Ishikawa (cell line): ENCODE measurements at regions not wholly inside any gene's neighbourhood (a gene's known extent, or its start where the extent isn't known, plus 50 kb on each side); places are given as distances from the start of the nearest gene placed in this dataset.

Experiments used
- CEBPB ChIP-seq: IDR thresholded peaks from 2 replicates; pipeline ENCODE4 v1.6.1; 2012
- CREB1 ChIP-seq: IDR thresholded peaks from 2 replicates; pipeline ENCODE4 v1.6.1; 2012; ENCODE audit warnings: low read depth
- EGR1 ChIP-seq: IDR thresholded peaks from 2 replicates; pipeline ENCODE4 v1.6.1; 2012
- EP300 ChIP-seq: IDR thresholded peaks from 2 replicates; pipeline ENCODE4 v1.6.1; 2012; ENCODE audit warnings: borderline replicate concordance
- FOXM1 ChIP-seq: IDR thresholded peaks from 2 replicates; pipeline ENCODE4 v1.6.1; 2012; ENCODE audit warnings: low read depth, borderline replicate concordance
- NFIC ChIP-seq: IDR thresholded peaks from 2 replicates; pipeline ENCODE4 v1.6.1; 2012
- RAD21 ChIP-seq: IDR thresholded peaks from 2 replicates; pipeline ENCODE4 v1.6.1; 2012; ENCODE audit warnings: low read depth
- TAF1 ChIP-seq: IDR thresholded peaks from 2 replicates; pipeline ENCODE4 v1.6.1; 2012; ENCODE audit warnings: low read depth, mild to moderate bottlenecking
- TCF12 ChIP-seq: IDR thresholded peaks from 2 replicates; pipeline ENCODE4 v1.6.1; 2012; ENCODE audit warnings: low read depth
- TEAD4 ChIP-seq: IDR thresholded peaks from 2 replicates; pipeline ENCODE4 v1.6.1; 2012
- YY1 ChIP-seq: IDR thresholded peaks from 2 replicates; pipeline ENCODE4 v1.6.1; 2012; ENCODE audit warnings: low read depth
- ZBTB7A ChIP-seq: IDR thresholded peaks from 2 replicates; pipeline ENCODE4 v1.6.1; 2012; ENCODE audit warnings: low read depth
- TF ChIP-seq, protein P1 (sequence below): IDR thresholded peaks from 2 replicates; pipeline ENCODE4 v1.6.1; 2012; ENCODE audit warnings: low read depth, mild to moderate bottlenecking
- TF ChIP-seq, protein P2 (sequence below): IDR thresholded peaks from 2 replicates; pipeline ENCODE4 v1.6.1; 2012
- TF ChIP-seq, protein P3 (sequence below): IDR thresholded peaks from 2 replicates; pipeline ENCODE4 v1.6.1; 2012

DNA sequence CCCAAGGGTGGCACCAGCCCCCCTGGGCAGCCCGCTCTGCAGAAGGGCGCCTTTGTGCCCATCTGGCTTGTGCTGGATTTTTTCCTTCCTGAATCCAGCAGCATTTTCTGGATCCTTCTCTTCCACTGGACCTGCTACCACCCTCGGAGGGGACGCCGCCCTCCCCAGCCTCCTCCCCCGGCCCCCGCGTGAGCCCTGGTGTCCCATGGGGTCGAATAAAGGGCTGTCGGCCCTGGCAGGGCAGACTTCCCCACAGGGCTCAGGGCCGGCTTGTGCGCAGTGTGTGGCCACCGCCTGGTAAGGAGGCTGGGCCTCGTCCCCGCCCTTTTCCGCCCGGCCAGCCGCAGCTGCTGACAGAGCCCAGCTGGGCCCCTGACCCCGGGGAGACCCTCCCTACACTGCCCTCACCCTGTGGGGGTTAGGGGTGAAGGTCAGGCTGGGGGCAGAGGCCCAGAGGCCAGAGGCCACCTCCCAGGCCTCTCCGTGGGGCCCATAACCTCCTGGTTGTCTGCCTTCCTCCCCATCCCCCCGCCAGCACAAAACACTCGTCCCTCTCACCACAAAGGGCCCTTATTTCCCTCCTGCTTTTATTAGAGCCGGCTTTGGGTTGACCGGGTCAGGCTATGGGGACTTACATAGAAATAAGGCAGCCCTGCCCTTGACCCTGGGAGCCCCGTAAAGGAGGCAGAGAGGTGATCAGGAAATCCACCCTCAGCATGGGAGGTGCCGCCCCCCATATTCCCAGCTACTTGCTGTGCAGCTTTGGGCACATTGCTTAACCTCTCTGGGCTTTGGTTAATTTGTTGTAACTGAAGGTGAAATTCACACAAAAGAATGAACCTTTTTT, 179.3 kb upstream of the CIBAR2 start:
- peak; percentile 82 for TF ChIP-seq ZBTB7A
- no peak for TF ChIP-seq CREB1
- TF ChIP-seq EGR1: no peak
- TF ChIP-seq NFIC: no peak
- peak; percentile 62; the same call in 1 of the 2 replicates for TF ChIP-seq TCF12
- TF ChIP-seq, protein P1, sequence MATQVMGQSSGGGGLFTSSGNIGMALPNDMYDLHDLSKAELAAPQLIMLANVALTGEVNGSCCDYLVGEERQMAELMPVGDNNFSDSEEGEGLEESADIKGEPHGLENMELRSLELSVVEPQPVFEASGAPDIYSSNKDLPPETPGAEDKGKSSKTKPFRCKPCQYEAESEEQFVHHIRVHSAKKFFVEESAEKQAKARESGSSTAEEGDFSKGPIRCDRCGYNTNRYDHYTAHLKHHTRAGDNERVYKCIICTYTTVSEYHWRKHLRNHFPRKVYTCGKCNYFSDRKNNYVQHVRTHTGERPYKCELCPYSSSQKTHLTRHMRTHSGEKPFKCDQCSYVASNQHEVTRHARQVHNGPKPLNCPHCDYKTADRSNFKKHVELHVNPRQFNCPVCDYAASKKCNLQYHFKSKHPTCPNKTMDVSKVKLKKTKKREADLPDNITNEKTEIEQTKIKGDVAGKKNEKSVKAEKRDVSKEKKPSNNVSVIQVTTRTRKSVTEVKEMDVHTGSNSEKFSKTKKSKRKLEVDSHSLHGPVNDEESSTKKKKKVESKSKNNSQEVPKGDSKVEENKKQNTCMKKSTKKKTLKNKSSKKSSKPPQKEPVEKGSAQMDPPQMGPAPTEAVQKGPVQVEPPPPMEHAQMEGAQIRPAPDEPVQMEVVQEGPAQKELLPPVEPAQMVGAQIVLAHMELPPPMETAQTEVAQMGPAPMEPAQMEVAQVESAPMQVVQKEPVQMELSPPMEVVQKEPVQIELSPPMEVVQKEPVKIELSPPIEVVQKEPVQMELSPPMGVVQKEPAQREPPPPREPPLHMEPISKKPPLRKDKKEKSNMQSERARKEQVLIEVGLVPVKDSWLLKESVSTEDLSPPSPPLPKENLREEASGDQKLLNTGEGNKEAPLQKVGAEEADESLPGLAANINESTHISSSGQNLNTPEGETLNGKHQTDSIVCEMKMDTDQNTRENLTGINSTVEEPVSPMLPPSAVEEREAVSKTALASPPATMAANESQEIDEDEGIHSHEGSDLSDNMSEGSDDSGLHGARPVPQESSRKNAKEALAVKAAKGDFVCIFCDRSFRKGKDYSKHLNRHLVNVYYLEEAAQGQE: no peak
- no peak for TF ChIP-seq FOXM1
- no peak for TF ChIP-seq TAF1
- no peak for TF ChIP-seq CEBPB

DNA sequence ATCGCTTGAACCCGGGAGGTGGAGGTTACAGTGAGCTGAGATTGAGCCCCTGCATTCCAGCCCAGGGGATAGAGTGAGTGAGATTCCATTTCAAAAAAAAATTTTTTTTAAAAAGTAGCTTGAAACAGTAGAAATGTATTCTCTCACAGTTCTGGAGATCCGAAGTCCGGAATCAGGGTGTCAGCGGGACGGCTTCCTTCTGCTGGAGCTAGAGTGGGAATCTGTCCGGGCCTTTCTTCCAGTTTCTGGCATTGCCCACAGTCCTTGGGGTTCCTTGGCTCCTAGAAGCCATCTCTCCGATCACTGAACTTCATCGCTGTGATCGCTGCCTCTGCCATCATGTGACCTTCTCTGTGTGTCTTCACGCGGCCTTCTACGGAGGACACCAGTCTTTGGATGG, 181.2 kb upstream of the CIBAR2 start:
- TF ChIP-seq EGR1 (no peak), TAF1 (no peak), ZBTB7A (no peak), EP300 (no peak), NFIC (no peak), TEAD4 (no peak), CREB1 (no peak), RAD21 (no peak), YY1 (no peak), TCF12 (no peak), CEBPB (no peak), FOXM1 (no peak)
- TF ChIP-seq, protein P2, sequence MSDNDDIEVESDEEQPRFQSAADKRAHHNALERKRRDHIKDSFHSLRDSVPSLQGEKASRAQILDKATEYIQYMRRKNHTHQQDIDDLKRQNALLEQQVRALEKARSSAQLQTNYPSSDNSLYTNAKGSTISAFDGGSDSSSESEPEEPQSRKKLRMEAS: no peak
- TF ChIP-seq, protein P1: no peak
- TF ChIP-seq, protein P3, sequence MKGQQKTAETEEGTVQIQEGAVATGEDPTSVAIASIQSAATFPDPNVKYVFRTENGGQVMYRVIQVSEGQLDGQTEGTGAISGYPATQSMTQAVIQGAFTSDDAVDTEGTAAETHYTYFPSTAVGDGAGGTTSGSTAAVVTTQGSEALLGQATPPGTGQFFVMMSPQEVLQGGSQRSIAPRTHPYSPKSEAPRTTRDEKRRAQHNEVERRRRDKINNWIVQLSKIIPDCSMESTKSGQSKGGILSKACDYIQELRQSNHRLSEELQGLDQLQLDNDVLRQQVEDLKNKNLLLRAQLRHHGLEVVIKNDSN: no peak

DNA sequence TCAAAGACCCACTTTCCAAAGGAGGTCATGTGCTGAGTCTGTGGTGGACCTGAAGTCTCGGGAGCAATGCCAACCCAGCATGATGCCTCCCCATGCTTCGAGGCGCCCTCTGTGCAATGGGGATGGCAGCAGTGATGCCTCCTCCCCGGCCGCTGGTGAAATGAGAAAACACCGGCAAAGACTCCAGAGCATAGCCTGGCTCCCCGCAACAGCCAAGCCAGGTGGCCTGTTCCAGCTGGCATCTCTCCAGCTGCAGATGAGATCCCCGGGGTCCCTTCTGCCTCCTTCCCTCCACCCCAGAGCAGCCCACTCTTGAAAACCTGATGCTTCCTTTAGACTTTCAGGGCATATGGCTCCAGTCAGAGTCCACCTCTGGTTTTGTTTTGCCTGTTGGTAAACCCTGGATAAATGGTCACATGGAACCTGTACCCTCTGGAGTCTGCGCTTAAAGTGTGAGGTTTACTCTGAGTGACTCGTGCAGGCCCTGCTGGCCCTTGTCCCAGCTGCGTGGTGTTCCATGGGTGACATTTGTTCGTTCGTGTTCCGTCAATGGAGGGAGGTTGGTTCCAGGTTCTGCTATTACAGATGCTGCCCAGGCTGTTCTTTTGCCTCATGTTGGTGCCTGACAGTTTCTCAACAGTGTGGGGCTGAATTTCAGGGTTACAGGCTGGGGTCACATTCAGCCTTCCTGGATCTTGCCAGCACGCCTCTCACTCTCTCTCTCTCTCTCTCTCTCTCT, 181.8 kb upstream of the CIBAR2 start:
- TF ChIP-seq CREB1 (no peak), ZBTB7A (no peak), TEAD4 (no peak), EGR1 (no peak), TAF1 (no peak), RAD21 (no peak), YY1 (no peak), CEBPB (no peak), FOXM1 (no peak), TCF12 (no peak)
- TF ChIP-seq, protein P3: no peak
- TF ChIP-seq, protein P1: no peak
- TF ChIP-seq, protein P2: no peak
